CD8-positive, alpha-beta memory T cell (primary cell): ENCODE measurements at regions not wholly inside any gene's neighbourhood (a gene's known extent, or its start where the extent isn't known, plus 50 kb on each side); places are given as distances from the start of the nearest gene placed in this dataset.

Source experiments
- CTCF ChIA-PET: fragments of 350-600 bp; sonication (Branson Sonifier 250); formaldehyde crosslinking; loops from one replicate; lab custom pipeline; 2021; ENCODE audit warnings: antibody characterized with exemption; lab: Charles Lee
- POLR2A ChIA-PET: fragments of 350-600 bp; sonication (Branson Sonifier 250); formaldehyde crosslinking; loops from one replicate; lab custom pipeline; 2021; ENCODE audit warnings: antibody characterized with exemption; lab: Charles Lee
- DNase-seq, 5 donors: peaks; one replicate each; pipeline versions ENCODE4 v3.0.0 to v3.0.0-alpha.2; 2020 to 2022; ENCODE audit warnings: mixed read lengths in 1 of 5
- H3K27ac ChIP-seq: one replicate; pipeline ENCODE4 v1.7.0; 2013; ENCODE audit warnings: low read depth, mild to moderate bottlenecking, low read length, moderate library complexity
- H3K27me3 ChIP-seq: 2 replicates; pipeline ENCODE4 v1.7.0; 2013; ENCODE audit warnings: low read length, mild to moderate bottlenecking; ENCODE audit not compliant: insufficient read depth, poor library complexity, severe bottlenecking
- H3K36me3 ChIP-seq: 2 replicates; pipeline ENCODE4 v1.7.0; 2013; ENCODE audit warnings: mild to moderate bottlenecking, low read length, moderate library complexity; ENCODE audit not compliant: insufficient read depth
- H3K4me1 ChIP-seq: 2 replicates; pipeline ENCODE4 v1.7.0; 2013; ENCODE audit warnings: mild to moderate bottlenecking, low read length, moderate library complexity; ENCODE audit not compliant: insufficient read depth
- H3K4me3 ChIP-seq: 2 replicates; pipeline ENCODE4 v1.7.0; 2013; ENCODE audit warnings: mild to moderate bottlenecking, low read length
- H3K9me3 ChIP-seq: 2 replicates; pipeline ENCODE4 v1.7.0; 2013; ENCODE audit warnings: mild to moderate bottlenecking, low read length
- H3K27ac Mint-ChIP-seq, 8 donors: one replicate each; pipeline ENCODE4 v1.8.0; 2020 to 2021; ENCODE audit warnings: mixed read lengths in 8 of 8, mild to moderate bottlenecking in 6 of 8, inconsistent platforms in 3 of 8, moderate library complexity in 3 of 8
- H3K27me3 Mint-ChIP-seq, 2 donors: one replicate each; pipeline ENCODE4 v1.8.0; 2020 to 2021; ENCODE audit warnings: mixed read lengths in 2 of 2, mild to moderate bottlenecking in 1 of 2, moderate library complexity in 1 of 2
- H3K36me3 Mint-ChIP-seq, 3 donors: one replicate each; pipeline ENCODE4 v1.8.0; 2020 to 2021; ENCODE audit warnings: mixed read lengths in 3 of 3, inconsistent platforms in 1 of 3, mild to moderate bottlenecking in 1 of 3
- H3K4me1 Mint-ChIP-seq, 3 donors: one replicate each; pipeline ENCODE4 v1.8.0; 2020 to 2021; ENCODE audit warnings: mixed read lengths in 3 of 3, inconsistent platforms in 1 of 3, mild to moderate bottlenecking in 1 of 3
- H3K4me3 Mint-ChIP-seq, 7 donors: one replicate each; pipeline ENCODE4 v1.8.0; 2020 to 2021; ENCODE audit warnings: mixed read lengths in 7 of 7, mild to moderate bottlenecking in 6 of 7, moderate library complexity in 4 of 7, inconsistent platforms in 2 of 7
- H3K9me3 Mint-ChIP-seq, 5 donors: one replicate each; pipeline ENCODE4 v1.8.0; 2020 to 2022; ENCODE audit warnings: mixed read lengths in 5 of 5, mild to moderate bottlenecking in 3 of 5, moderate library complexity in 2 of 5, inconsistent platforms in 1 of 5

DNA sequence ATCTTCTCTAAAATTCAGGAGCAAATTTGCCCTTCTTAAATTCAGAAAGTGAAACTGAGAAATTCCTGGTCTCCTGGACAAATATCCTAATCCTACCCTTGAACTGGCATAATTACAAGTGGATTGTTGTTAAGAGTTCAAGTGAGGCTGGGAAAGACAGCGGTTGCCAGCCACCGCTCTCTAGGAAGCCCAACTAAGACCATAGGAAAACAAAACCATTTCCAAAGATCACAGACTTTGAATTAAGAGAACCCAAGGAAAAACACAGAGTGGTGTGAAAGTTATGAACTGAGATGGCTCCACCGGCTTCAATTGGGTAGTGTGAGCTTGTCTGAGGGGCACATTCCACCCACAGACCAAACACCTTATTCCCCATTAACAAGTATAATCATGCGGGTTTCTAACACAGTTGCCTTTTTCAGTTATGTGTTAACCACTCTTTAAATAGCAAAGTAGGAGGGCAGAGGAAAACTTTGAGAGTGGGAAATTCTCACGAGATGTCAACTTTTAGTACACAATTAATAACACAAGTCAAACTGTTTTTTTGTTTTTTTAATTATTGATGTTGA is 1628.8 kb upstream of the SEL1L start:
- H3K36me3 Mint-ChIP-seq, result peaks cover 0 to 2% (median 0%) of the 10 kb centered on the region in 3 donors
- POLR2A ChIA-PET, result no interaction called here
- H3K27me3 ChIP-seq, result no peaks in the 10 kb centered on the region
- CTCF ChIA-PET, result no interaction called here
- no peak overlapping the region for H3K27ac Mint-ChIP-seq
- H3K4me1 ChIP-seq, result no peaks in the 10 kb centered on the region
- H3K9me3 ChIP-seq, result no peaks in the 10 kb centered on the region
- no peak overlapping the region for H3K27ac ChIP-seq
- H3K27me3 Mint-ChIP-seq, result no peaks in the 10 kb centered on the region
- H3K4me3 Mint-ChIP-seq, result no peak overlapping the region
- peaks cover 1 to 56% (median 11%) of the 10 kb centered on the region in 5 donors for H3K9me3 Mint-ChIP-seq
- H3K4me1 Mint-ChIP-seq, result no peaks in the 10 kb centered on the region
- no peaks in the 10 kb centered on the region for H3K36me3 ChIP-seq
- no peak for DNase-seq
- no peak overlapping the region for H3K4me3 ChIP-seq

DNA sequence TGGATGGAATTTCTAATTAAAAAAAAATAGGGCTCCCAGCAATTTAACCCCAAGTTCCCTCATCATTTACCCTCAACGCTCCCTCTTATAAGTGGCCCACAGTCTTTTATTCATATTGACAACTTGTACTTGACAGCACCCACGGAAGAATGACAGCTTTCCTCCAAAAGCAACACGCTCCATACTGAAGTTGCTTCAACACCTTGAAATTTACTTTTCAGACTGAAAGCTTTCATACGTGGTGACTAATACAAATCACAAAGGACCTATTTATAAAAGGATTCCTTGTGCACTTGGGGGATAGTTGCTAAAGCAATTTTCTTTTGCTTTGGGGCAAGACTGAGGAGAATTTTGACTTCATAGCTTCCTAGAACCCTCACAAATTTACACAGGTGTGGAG is 1629.4 kb upstream of the SEL1L start:
- POLR2A ChIA-PET, result no interaction called here
- CTCF ChIA-PET, result no interaction called here
- H3K4me1 ChIP-seq, result no peaks in the 10 kb centered on the region

DNA sequence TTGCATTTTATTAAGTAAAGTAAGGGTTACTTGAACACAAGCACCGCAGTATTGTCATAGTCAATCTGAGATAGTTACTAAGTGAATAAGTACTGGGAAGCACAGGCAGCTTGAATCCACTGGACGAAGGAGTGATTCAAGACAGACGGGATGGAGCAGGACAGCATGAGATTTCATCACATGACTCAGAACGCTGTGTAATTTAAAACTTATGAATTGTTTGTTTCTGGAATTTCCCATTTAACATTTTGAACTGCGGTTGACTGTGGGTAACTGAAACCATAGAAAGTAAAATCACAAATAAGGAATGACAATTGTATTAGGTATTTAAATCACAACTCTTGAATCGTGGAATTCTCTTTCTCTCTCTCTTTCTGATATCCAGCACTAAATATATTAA is 1630.4 kb upstream of the SEL1L start:
- Mint-ChIP-seq H3K27me3 (no peaks in the 10 kb centered on the region), H3K9me3 (peaks cover 2 to 52% (median 11%) of the 10 kb centered on the region in 5 donors), H3K36me3 (peaks cover 0 to 2% (median 0%) of the 10 kb centered on the region in 3 donors), H3K4me1 (no peaks in the 10 kb centered on the region), H3K27ac (no peak overlapping the region), H3K4me3 (no peak overlapping the region)
- H3K27me3 ChIP-seq, result no peaks in the 10 kb centered on the region
- H3K4me1 ChIP-seq, result no peaks in the 10 kb centered on the region
- ChIA-PET CTCF (no interaction called here), POLR2A (no interaction called here)
- no peak overlapping the region for H3K4me3 ChIP-seq
- H3K27ac ChIP-seq, result no peak overlapping the region
- no peaks in the 10 kb centered on the region for H3K9me3 ChIP-seq
- H3K36me3 ChIP-seq, result no peaks in the 10 kb centered on the region
- DNase-seq, result no peak

More for the DNA sequence above, 1629.4 kb upstream of the SEL1L start:
- Mint-ChIP-seq H3K4me3 (no peak overlapping the region), H3K36me3 (peaks cover 0 to 2% (median 0%) of the 10 kb centered on the region in 3 donors), H3K9me3 (peaks cover 1 to 57% (median 12%) of the 10 kb centered on the region in 5 donors), H3K4me1 (no peaks in the 10 kb centered on the region), H3K27me3 (no peaks in the 10 kb centered on the region), H3K27ac (no peak overlapping the region)
- H3K9me3 ChIP-seq, result no peaks in the 10 kb centered on the region
- H3K36me3 ChIP-seq, result no peaks in the 10 kb centered on the region
- H3K4me3 ChIP-seq, result no peak overlapping the region
- no peaks in the 10 kb centered on the region for H3K27me3 ChIP-seq
- H3K27ac ChIP-seq, result no peak overlapping the region
- no peak for DNase-seq

DNA sequence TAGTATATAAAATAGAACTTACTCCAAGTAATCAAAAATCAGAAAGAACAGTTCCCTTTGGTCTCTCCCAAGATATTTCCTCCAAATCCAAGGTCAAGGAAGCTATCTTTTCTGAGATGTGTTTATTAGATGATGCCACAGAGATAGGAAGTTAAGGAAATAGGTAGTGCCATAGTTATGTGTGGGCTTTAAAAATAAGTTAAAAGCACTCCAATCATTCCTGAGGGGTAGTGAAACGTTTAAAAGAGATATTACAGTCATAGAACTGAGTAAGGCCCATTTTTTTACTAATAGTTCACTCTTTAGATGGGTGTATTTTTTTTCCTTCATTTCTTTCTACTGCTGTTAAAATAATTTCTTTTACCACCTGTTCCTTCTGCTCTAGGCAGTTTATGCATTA is 1630.9 kb upstream of the SEL1L start:
- Histone ChIP-seq H3K27ac (no peak overlapping the region), H3K36me3 (no peaks in the 10 kb centered on the region), H3K27me3 (no peaks in the 10 kb centered on the region), H3K4me1 (no peaks in the 10 kb centered on the region), H3K9me3 (no peaks in the 10 kb centered on the region), H3K4me3 (no peak overlapping the region)
- no peak overlapping the region for H3K27ac Mint-ChIP-seq
- ChIA-PET CTCF (no interaction called here), POLR2A (no interaction called here)
- H3K27me3 Mint-ChIP-seq, result no peaks in the 10 kb centered on the region
- H3K9me3 Mint-ChIP-seq, result peaks cover 2 to 47% (median 11%) of the 10 kb centered on the region in 5 donors
- H3K4me3 Mint-ChIP-seq, result no peak overlapping the region
- no peak for DNase-seq
- H3K36me3 Mint-ChIP-seq, result peaks cover 0 to 2% (median 0%) of the 10 kb centered on the region in 3 donors
- no peaks in the 10 kb centered on the region for H3K4me1 Mint-ChIP-seq

DNA sequence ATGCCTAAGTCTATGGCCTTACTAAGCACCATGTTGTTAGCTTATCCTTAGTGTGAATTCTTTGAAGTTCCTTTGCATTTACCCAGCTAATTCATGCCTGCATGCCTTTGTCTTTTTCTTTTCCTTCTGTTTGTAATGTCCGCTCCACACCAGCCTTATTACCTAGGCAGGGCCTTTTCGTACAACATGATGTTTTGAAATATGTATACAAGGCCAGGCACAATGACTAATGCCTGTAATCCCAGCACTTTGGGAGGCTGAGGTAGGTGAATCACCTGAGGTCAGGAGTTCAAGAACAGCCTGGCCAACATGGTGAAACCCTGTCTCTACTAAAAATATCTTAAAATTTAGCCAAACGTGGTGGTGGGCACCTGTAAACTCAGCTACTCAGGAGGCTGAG is 1636.5 kb upstream of the SEL1L start:
- Mint-ChIP-seq H3K4me3 (no peak overlapping the region), H3K27me3 (no peaks in the 10 kb centered on the region), H3K4me1 (no peaks in the 10 kb centered on the region), H3K9me3 (peaks cover 8 to 42% (median 20%) of the 10 kb centered on the region in 5 donors), H3K36me3 (peaks cover 0 to 2% (median 0%) of the 10 kb centered on the region in 3 donors), H3K27ac (no peak overlapping the region)
- Histone ChIP-seq H3K9me3 (no peaks in the 10 kb centered on the region), H3K4me3 (no peak overlapping the region), H3K4me1 (no peaks in the 10 kb centered on the region), H3K27me3 (no peaks in the 10 kb centered on the region), H3K27ac (no peak overlapping the region), H3K36me3 (no peaks in the 10 kb centered on the region)
- ChIA-PET CTCF (no interaction called here), POLR2A (no interaction called here)
- DNase-seq, result no peak

DNA sequence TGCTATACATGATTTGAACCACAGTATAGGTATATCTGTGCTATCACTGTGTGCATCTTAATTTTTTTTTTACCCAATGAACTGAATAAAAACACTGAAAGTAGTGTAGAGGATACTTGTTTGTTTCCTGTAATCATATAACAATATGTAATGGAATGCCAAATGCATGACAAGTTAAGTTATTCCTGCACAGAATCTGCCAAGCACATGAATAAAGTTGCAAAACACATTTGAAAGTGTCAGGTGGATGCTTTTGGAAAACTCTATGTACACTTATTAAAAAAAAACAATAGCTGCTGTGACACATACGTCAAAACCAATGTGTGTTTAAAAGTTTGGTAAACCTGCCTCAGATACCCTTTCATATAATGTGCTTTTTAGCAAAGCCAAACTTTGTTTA is 1638.1 kb upstream of the SEL1L start:
- Mint-ChIP-seq H3K4me1 (no peaks in the 10 kb centered on the region), H3K9me3 (peaks cover 7 to 31% (median 20%) of the 10 kb centered on the region in 5 donors), H3K27ac (no peak overlapping the region), H3K4me3 (no peak overlapping the region), H3K36me3 (peaks cover 0 to 2% (median 0%) of the 10 kb centered on the region in 3 donors), H3K27me3 (no peaks in the 10 kb centered on the region)
- no peaks in the 10 kb centered on the region for H3K27me3 ChIP-seq
- no peak for DNase-seq
- no peak overlapping the region for H3K4me3 ChIP-seq
- ChIA-PET CTCF (no interaction called here), POLR2A (no interaction called here)
- no peaks in the 10 kb centered on the region for H3K4me1 ChIP-seq
- H3K9me3 ChIP-seq, result no peaks in the 10 kb centered on the region
- H3K36me3 ChIP-seq, result no peaks in the 10 kb centered on the region
- H3K27ac ChIP-seq, result no peak overlapping the region

DNA sequence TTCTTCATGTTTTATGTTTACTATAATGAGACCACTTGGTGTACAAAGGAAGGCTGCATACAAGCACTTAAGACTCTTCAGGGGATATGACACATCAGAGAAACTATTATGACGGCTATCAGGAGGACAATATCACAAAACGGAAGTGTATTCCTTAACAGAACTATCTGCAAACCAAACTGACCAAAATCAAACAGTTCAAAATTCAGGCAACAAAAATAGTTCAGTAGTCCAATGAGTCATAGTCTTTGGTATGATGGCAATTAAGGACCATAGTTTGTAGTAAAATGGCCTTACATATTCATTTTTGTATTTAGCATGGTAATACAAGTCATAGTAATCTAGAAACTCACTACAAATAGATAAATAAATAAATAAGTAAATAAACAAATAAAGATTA is 1638.7 kb upstream of the SEL1L start:
- POLR2A ChIA-PET, result no interaction called here

DNA sequence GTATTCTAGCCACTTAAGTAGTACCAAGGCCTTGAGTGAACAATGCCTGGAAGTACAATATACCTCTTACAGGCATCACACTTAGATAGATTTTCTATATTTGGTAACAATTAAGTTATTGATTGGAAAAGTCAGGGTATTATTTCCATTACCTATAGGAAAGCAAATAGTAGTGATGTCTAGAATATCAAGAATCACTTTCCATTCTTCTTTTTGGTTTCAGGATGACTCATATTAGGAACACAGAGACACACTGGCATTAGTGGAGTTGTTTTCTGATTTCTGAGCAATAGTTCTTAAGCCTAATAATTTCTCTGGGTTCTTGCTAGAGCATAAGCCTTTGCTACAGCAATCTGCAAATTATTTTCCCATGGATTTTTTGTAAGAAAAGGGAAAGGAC is 1640.0 kb upstream of the SEL1L start:
- H3K27me3 Mint-ChIP-seq, result no peaks in the 10 kb centered on the region
- Histone ChIP-seq H3K9me3 (no peaks in the 10 kb centered on the region), H3K4me3 (no peak overlapping the region), H3K4me1 (no peaks in the 10 kb centered on the region), H3K27ac (no peak overlapping the region), H3K27me3 (no peaks in the 10 kb centered on the region), H3K36me3 (no peaks in the 10 kb centered on the region)
- no peaks in the 10 kb centered on the region for H3K4me1 Mint-ChIP-seq
- ChIA-PET POLR2A (no interaction called here), CTCF (no interaction called here)
- H3K9me3 Mint-ChIP-seq, result peaks cover 10 to 28% (median 15%) of the 10 kb centered on the region in 5 donors
- H3K27ac Mint-ChIP-seq, result no peak overlapping the region
- no peak for DNase-seq
- peak overlapping the region in 1 of 7 donors; percentile 0 for H3K4me3 Mint-ChIP-seq
- no peaks in the 10 kb centered on the region for H3K36me3 Mint-ChIP-seq

More for the DNA sequence above, 1638.7 kb upstream of the SEL1L start:
- Mint-ChIP-seq H3K4me3 (no peak overlapping the region), H3K4me1 (no peaks in the 10 kb centered on the region), H3K27me3 (no peaks in the 10 kb centered on the region), H3K27ac (no peak overlapping the region), H3K9me3 (peaks cover 9 to 26% (median 15%) of the 10 kb centered on the region in 5 donors), H3K36me3 (no peaks in the 10 kb centered on the region)
- no peaks in the 10 kb centered on the region for H3K27me3 ChIP-seq
- no peak overlapping the region for H3K4me3 ChIP-seq
- no peaks in the 10 kb centered on the region for H3K4me1 ChIP-seq
- H3K9me3 ChIP-seq, result no peaks in the 10 kb centered on the region
- DNase-seq, result no peak
- CTCF ChIA-PET, result no interaction called here
- H3K27ac ChIP-seq, result no peak overlapping the region
- no peaks in the 10 kb centered on the region for H3K36me3 ChIP-seq
